ENCODE measurements at regions not wholly inside any gene's neighbourhood (a gene's known extent, or its start where the extent isn't known, plus 50 kb on each side); places are given as distances from the start of the nearest gene placed in this dataset.
A peak's percentile ranks its signal among the peaks of the same experiment; 100 is the strongest.
"Not testable (repeated sequence)": the region's sequence is repeated elsewhere in the genome, so short reads cannot be mapped to it uniquely, and the experiment has no call there.

GRCh38 chr1:168833362-168833761 lies 104.4 kb upstream of the DPT start:
- H3K4me3 Mint-ChIP-seq = peak overlapping the region; percentile 36 to 74 (median 69)
- H3K27ac Mint-ChIP-seq = peak overlapping the region in 3 of 6 donors; percentile 22 to 87 (median 57)
- peaks cover 0 to 1% (median 0%) of the 10 kb centered on the region in 3 donors for H3K27me3 Mint-ChIP-seq (ENCODE audit: low read depth in 3 of 3)
- DNase-seq = no peak
- H3K4me1 Mint-ChIP-seq = peaks cover 26 to 37% of the 10 kb centered on the region in 2 donors
- no peaks in the 10 kb centered on the region for H3K9me3 Mint-ChIP-seq
- H3K36me3 Mint-ChIP-seq = peaks cover 0 to under 1% (median 0%) of the 10 kb centered on the region in 3 donors

DNA sequence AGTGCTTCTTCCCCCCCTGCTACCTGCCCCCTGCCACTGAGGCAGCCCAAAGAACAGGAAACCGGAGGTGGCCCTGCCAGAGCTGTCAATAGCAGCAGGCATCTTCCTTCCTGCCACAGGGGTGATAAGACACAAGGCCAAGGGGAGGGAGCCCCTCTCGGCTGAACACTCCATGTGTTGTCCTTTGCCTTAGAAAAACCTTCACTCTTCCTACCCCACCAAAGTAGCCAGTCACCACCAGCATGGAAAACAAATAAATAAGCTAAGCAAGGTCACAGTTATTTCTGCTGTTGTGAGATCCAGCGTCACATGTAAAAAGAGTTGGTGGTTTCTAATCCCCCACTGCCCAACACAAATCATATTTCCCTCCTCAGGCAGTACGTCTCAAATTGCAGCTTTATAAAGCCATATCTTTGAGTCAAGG lies 104.8 kb upstream of the DPT start:
- H3K27ac Mint-ChIP-seq = peak overlapping the region in 5 of 6 donors; percentile 22 to 87 (median 57)
- peaks cover 26 to 37% of the 10 kb centered on the region in 2 donors for H3K4me1 Mint-ChIP-seq
- peaks cover 0 to 1% (median 0%) of the 10 kb centered on the region in 3 donors for H3K27me3 Mint-ChIP-seq (ENCODE audit: low read depth in 3 of 3)
- no peaks in the 10 kb centered on the region for H3K9me3 Mint-ChIP-seq
- peak; percentile 15 to 39 (median 37) for DNase-seq
- H3K36me3 Mint-ChIP-seq = peaks cover 0 to 5% (median 0%) of the 10 kb centered on the region in 3 donors
- peak overlapping the region; percentile 36 to 74 (median 69) for H3K4me3 Mint-ChIP-seq

- Mint-ChIP-seq H3K4me1 (peaks cover 26 to 37% of the 10 kb centered on the region in 2 donors), H3K27ac (peak overlapping the region in 5 of 6 donors; percentile 22 to 87 (median 57)), H3K36me3 (peaks cover 0 to 7% (median 0%) of the 10 kb centered on the region in 3 donors), H3K27me3 (ENCODE audit: low read depth in 3 of 3) (peaks cover 0 to 1% (median 0%) of the 10 kb centered on the region in 3 donors), H3K4me3 (peak overlapping the region; percentile 36 to 74 (median 69)), H3K9me3 (no peaks in the 10 kb centered on the region)
- no peak for DNase-seq
Observed at GRCh38 chr1:168834225-168834872, 105.3 kb upstream of the DPT start.

GRCh38 chr1:168835176-168835575 lies 106.2 kb upstream of the DPT start:
- peaks cover 0 to 7% (median 0%) of the 10 kb centered on the region in 3 donors for H3K36me3 Mint-ChIP-seq
- no peak overlapping the region for H3K4me3 Mint-ChIP-seq
- no peaks in the 10 kb centered on the region for H3K9me3 Mint-ChIP-seq
- H3K27ac Mint-ChIP-seq = no peak overlapping the region
- no peak for DNase-seq
- peaks cover 26 to 37% of the 10 kb centered on the region in 2 donors for H3K4me1 Mint-ChIP-seq
- peaks cover 0 to 1% (median 0%) of the 10 kb centered on the region in 3 donors for H3K27me3 Mint-ChIP-seq (ENCODE audit: low read depth in 3 of 3)

DNA sequence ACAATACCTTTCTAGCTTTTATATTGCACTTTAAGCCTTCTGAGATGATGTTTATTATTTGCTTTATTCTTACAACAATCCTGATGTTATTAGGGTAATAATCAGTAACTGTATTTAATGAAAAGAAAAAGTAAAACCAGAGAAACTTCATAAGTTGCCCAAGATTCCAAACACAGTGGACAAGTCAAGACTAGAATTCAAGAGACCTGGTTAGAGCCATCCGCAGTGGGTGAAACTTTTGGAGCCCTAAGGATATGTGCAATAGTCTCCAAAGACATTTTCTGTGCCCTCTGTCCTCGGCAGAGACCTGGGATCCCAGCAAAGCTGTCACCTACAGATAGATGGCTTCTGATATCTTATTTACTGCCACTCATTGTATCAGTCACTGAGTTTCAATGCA lies 106.8 kb upstream of the DPT start:
- no peaks in the 10 kb centered on the region for H3K9me3 Mint-ChIP-seq
- H3K4me3 Mint-ChIP-seq = no peak overlapping the region
- no peak for DNase-seq
- H3K4me1 Mint-ChIP-seq = peaks cover 26 to 37% of the 10 kb centered on the region in 2 donors
- H3K27ac Mint-ChIP-seq = no peak overlapping the region
- H3K36me3 Mint-ChIP-seq = peaks cover 0 to 7% (median 0%) of the 10 kb centered on the region in 3 donors
- peaks cover 0 to 1% (median 0%) of the 10 kb centered on the region in 3 donors for H3K27me3 Mint-ChIP-seq (ENCODE audit: low read depth in 3 of 3)

- peaks cover 0 to 2% (median 0%) of the 10 kb centered on the region in 3 donors for H3K27me3 Mint-ChIP-seq (ENCODE audit: low read depth in 3 of 3)
Observed at GRCh38 chr1:168836469-168836868, 107.5 kb upstream of the DPT start.

DNA sequence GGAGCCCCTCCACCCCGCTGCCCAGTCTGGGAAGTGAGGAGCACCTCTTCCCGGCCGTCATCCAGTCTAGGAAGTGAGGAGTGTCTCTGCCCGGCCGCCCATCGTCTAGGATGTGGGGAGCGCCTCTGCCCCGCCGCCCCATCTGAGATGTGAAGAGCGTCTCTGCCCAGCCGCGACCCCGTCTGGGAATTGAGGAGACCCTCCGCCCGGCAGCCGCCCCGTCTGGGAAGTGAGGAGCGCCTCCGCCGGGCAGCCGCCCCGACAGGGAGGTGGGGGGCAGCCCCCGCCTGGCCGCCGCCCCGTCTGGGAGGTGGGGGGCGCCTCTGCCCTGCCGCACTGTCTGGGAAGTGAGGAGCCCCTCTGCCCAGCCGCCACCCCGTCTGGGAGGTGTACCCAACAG lies 108.2 kb upstream of the DPT start:
- H3K4me3 Mint-ChIP-seq; H3K36me3 Mint-ChIP-seq; H3K27ac Mint-ChIP-seq; DNase-seq; H3K9me3 Mint-ChIP-seq; H3K27me3 Mint-ChIP-seq (ENCODE audit: low read depth in 3 of 3): not testable (repeated sequence)
- H3K4me1 Mint-ChIP-seq = peaks cover 23 to 32% of the 10 kb centered on the region in 2 donors

More at GRCh38 chr1:168836469-168836868, 107.5 kb upstream of the DPT start:
- Mint-ChIP-seq H3K4me1 (peaks cover 26 to 37% of the 10 kb centered on the region in 2 donors), H3K27ac (no peak overlapping the region), H3K36me3 (peaks cover 0 to 7% (median 0%) of the 10 kb centered on the region in 3 donors), H3K4me3 (no peak overlapping the region), H3K9me3 (no peaks in the 10 kb centered on the region)
- no peak for DNase-seq

DNA sequence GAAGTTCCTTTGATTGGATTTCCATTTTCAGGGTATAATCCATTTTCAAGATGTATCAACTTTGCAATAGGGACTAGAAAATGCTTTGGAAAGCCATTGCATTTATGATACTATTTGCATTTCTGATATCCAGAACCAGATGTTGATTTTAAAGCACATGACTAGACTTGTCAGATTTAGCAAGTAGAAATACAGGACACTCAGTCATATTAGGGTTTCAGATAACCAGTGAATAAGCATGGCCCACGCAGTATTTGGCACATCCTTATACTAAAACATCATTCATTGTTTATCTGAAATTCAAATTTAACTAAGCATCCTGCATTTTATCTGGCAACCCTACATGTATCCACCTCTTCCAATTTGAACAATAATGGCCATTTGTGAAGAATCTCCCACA lies 113.3 kb upstream of the DPT start:
- no peaks in the 10 kb centered on the region for H3K4me1 Mint-ChIP-seq
- no peak overlapping the region for H3K4me3 Mint-ChIP-seq
- no peak overlapping the region for H3K27ac Mint-ChIP-seq
- H3K9me3 Mint-ChIP-seq = no peaks in the 10 kb centered on the region
- no peak for DNase-seq
- peaks cover 0 to 2% (median 2%) of the 10 kb centered on the region in 3 donors for H3K27me3 Mint-ChIP-seq (ENCODE audit: low read depth in 3 of 3)
- peaks cover 0 to 7% (median 0%) of the 10 kb centered on the region in 3 donors for H3K36me3 Mint-ChIP-seq

- Mint-ChIP-seq H3K27me3 (ENCODE audit: low read depth in 3 of 3) (peaks cover 0 to 2% (median 2%) of the 10 kb centered on the region in 3 donors), H3K4me3 (no peak overlapping the region), H3K4me1 (no peaks in the 10 kb centered on the region), H3K36me3 (peaks cover 0 to 7% (median 0%) of the 10 kb centered on the region in 3 donors), H3K9me3 (no peaks in the 10 kb centered on the region), H3K27ac (no peak overlapping the region)
- DNase-seq = no peak
Observed at GRCh38 chr1:168842916-168843315, 113.9 kb upstream of the DPT start.

GRCh38 chr1:168843401-168843800 lies 114.4 kb upstream of the DPT start:
- Mint-ChIP-seq H3K9me3 (no peaks in the 10 kb centered on the region), H3K27ac (no peak overlapping the region), H3K27me3 (ENCODE audit: low read depth in 3 of 3) (peaks cover 0 to 4% (median 3%) of the 10 kb centered on the region in 3 donors), H3K4me3 (no peak overlapping the region), H3K4me1 (no peaks in the 10 kb centered on the region), H3K36me3 (peaks cover 0 to 6% (median 2%) of the 10 kb centered on the region in 3 donors)
- DNase-seq = no peak

- Mint-ChIP-seq H3K4me1 (no peaks in the 10 kb centered on the region), H3K27me3 (ENCODE audit: low read depth in 3 of 3) (peaks cover 3 to 4% (median 4%) of the 10 kb centered on the region in 3 donors), H3K4me3 (no peak overlapping the region), H3K36me3 (peaks cover 0 to 4% (median under 1%) of the 10 kb centered on the region in 3 donors), H3K27ac (no peak overlapping the region), H3K9me3 (no peaks in the 10 kb centered on the region)
- DNase-seq = no peak
Observed at GRCh38 chr1:168843950-168844349, 114.9 kb upstream of the DPT start.

DNA sequence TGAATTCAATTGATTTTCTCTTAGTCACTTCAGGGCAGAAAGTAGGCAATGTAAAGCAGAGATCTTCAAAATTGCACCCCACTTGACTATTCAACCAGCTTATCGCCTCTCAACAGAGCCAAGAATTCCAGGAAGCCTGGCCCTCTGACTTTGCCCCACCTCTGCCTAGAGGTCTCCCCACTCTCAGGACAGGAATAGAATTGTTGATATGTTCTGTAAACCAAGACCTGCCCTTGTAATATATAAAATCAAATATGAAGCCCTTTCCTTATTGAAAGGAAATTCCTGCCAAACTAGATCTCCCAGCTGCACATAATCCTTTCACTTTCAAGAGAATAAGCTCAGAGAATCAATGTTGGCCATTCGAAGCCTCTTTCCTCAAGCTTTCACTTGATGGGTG lies 116.1 kb upstream of the DPT start:
- DNase-seq = no peak
- Mint-ChIP-seq H3K9me3 (no peaks in the 10 kb centered on the region), H3K36me3 (peaks cover 0 to 4% (median 0%) of the 10 kb centered on the region in 3 donors), H3K4me3 (no peak overlapping the region), H3K4me1 (no peaks in the 10 kb centered on the region), H3K27ac (no peak overlapping the region), H3K27me3 (ENCODE audit: low read depth in 3 of 3) (peaks cover 3 to 4% (median 4%) of the 10 kb centered on the region in 3 donors)

DNA sequence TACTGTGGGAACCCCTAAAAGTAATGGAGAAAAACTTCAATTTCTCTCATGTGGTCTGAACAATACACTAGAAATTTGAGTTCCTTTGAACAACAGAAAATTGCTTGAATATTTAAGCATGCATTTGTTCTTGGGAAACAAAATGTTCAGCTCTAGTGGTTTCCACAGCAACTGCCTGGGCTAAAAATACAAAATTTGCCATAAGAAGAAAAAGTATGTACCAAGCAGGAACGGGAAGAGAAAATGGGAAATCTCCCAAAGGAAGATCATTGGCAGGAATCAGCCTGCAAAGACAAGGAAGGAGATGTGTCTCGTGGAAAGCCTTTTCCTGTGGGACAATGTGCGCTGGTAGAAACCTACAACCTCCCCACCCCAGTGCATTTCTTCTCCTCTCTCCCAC lies 119.0 kb upstream of the DPT start:
- DNase-seq = no peak
- Mint-ChIP-seq H3K27me3 (ENCODE audit: low read depth in 3 of 3) (peaks cover 3 to 4% (median 4%) of the 10 kb centered on the region in 3 donors), H3K36me3 (peaks cover 0 to 4% (median 3%) of the 10 kb centered on the region in 3 donors), H3K4me1 (no peaks in the 10 kb centered on the region), H3K4me3 (no peak overlapping the region), H3K9me3 (peaks cover 0 to 4% (median 2%) of the 10 kb centered on the region in 6 donors), H3K27ac (no peak overlapping the region)

GRCh38 chr1:168861421-168862004 lies 132.5 kb upstream of the DPT start:
- Mint-ChIP-seq H3K27ac (no peak overlapping the region), H3K27me3 (ENCODE audit: low read depth in 3 of 3) (peaks cover 0 to 3% (median 1%) of the 10 kb centered on the region in 3 donors), H3K4me3 (no peak overlapping the region), H3K9me3 (peaks cover 0 to 6% (median 4%) of the 10 kb centered on the region in 6 donors), H3K36me3 (peaks cover 0 to 7% (median 6%) of the 10 kb centered on the region in 3 donors), H3K4me1 (no peaks in the 10 kb centered on the region)
- no peak for DNase-seq
